A549 (cell line): ENCODE measurements at regions not wholly inside any gene's neighbourhood (a gene's known extent, or its start where the extent isn't known, plus 50 kb on each side); places are given as distances from the start of the nearest gene placed in this dataset.

ENCODE experiments used
- ATAC-seq, 2 experiments: fragments of 200-7000 bp in 1 of 2; fragments of >200 bp in 1 of 2; cut with Nextera tagmentation in 1 of 2; cut with Tn5 transposase in 1 of 2; 3 replicates each; pipeline versions ENCODE4 v1.8.0 to v1.9.1; 2018 to 2020; ENCODE audit warnings: mild to moderate bottlenecking in 1 of 2, moderate library complexity in 1 of 2
- CTCF ChIA-PET: fragments of 300-600 bp; sonication (Branson Sonifier 250); formaldehyde crosslinking; extraction: SDS; loops from one replicate; lab custom pipeline; 2021; ENCODE audit warnings: antibody characterized with exemption, inconsistent platforms; lab: Yijun Ruan, JAX
- POLR2A ChIA-PET: fragments of 350-600 bp; formaldehyde crosslinking; extraction: SDS; loops from one replicate; lab custom pipeline; 2021; ENCODE audit warnings: antibody characterized with exemption, inconsistent platforms; lab: Yijun Ruan, JAX
- DNase-seq, 2 experiments: peaks; one replicate each; pipeline versions ENCODE4 v3.0.0 to v3.0.0-alpha.2; 2011 to 2016; ENCODE audit warnings: low read depth in 1 of 2, low spot score in 1 of 2
- FAIRE-seq: peaks from 2 replicates; lab custom pipeline; 2011; peaks lifted over from hg19 to GRCh38; lab: Jason Lieb, UNC
- H3K27ac ChIP-seq, 2 experiments: fragments of >200 bp; sonication (Bioruptor Twin); formaldehyde crosslinking; 3 replicates each; pipeline ENCODE4 v1.5.1; 2016 to 2017
- H3K4me1 ChIP-seq: fragments of >200 bp; sonication (Bioruptor Twin); formaldehyde crosslinking; 3 replicates; pipeline ENCODE4 v1.6.1; 2016
- H3K4me2 ChIP-seq: fragments of >200 bp; sonication (Bioruptor Twin); formaldehyde crosslinking; 3 replicates; pipeline ENCODE4 v1.6.1; 2016
- H3K4me3 ChIP-seq: fragments of >200 bp; sonication (Bioruptor Twin); formaldehyde crosslinking; 3 replicates; pipeline ENCODE4 v1.5.1; 2016
- H3K9me3 ChIP-seq: fragments of >200 bp; sonication (Bioruptor Twin); formaldehyde crosslinking; 3 replicates; pipeline ENCODE4 v1.6.1; 2016
- BHLHE40 ChIP-seq: IDR thresholded peaks from 2 replicates; pipeline ENCODE4 v1.6.1; 2012; ENCODE audit warnings: low read depth, low read length, inconsistent platforms
- CEBPB ChIP-seq, 2 experiments: fragments of >200 bp in 1 of 2; sonication (Bioruptor Twin) in 1 of 2; formaldehyde crosslinking in 1 of 2; IDR thresholded peaks; 2 replicates each; pipeline ENCODE4 v1.6.1; 2012 to 2016
- EHF ChIP-seq: fragments of 250-450 bp; sonication (Bioruptor Pico); IDR thresholded peaks from 2 replicates; pipeline ENCODE4 v1.5.0; 2020; ENCODE audit warnings: mild to moderate bottlenecking
- FOSB ChIP-seq: fragments of 250-450 bp; sonication (Bioruptor Pico); IDR thresholded peaks from 2 replicates; pipeline ENCODE4 v1.5.0; 2020; ENCODE audit warnings: mild to moderate bottlenecking, moderate library complexity
- FOSL2 ChIP-seq, 2 experiments: fragments of 450-650 bp in 1 of 2; fragments of >200 bp in 1 of 2; sonication (Bioruptor Twin) in 1 of 2; formaldehyde crosslinking; IDR thresholded peaks; 2 replicates each; pipeline versions ENCODE4 v1.5.0 to v1.6.1; 2016 to 2020; ENCODE audit warnings: mild to moderate bottlenecking in 1 of 2, moderate library complexity in 1 of 2
- HOXB5 ChIP-seq: fragments of 250-450 bp; sonication (Bioruptor Pico); IDR thresholded peaks from 2 replicates; pipeline ENCODE4 v1.5.0; 2020; ENCODE audit warnings: mild to moderate bottlenecking, moderate library complexity
- JUN ChIP-seq, 2 experiments: fragments of >200 bp; sonication (Bioruptor Twin); formaldehyde crosslinking; IDR thresholded peaks; 2 replicates in 1 of 2; 3 replicates in 1 of 2; pipeline ENCODE4 v1.6.1; 2016 to 2017
- JUNB ChIP-seq: fragments of >200 bp; sonication (Bioruptor Twin); formaldehyde crosslinking; IDR thresholded peaks from 2 replicates; pipeline ENCODE4 v1.6.1; 2016
- KDM1A ChIP-seq: fragments of 200-600 bp; sonication (generic); IDR thresholded peaks from 2 replicates; pipeline ENCODE4 v1.6.1; 2016; ENCODE audit warnings: low read depth, mild to moderate bottlenecking
- KDM5A ChIP-seq: fragments of 200-600 bp; sonication (generic); IDR thresholded peaks from 2 replicates; pipeline ENCODE4 v1.6.1; 2016; ENCODE audit warnings: antibody characterized with exemption, mild to moderate bottlenecking
- MAZ ChIP-seq: fragments of 150-350 bp; IDR thresholded peaks from 2 replicates; pipeline ENCODE4 v1.6.1; 2014; ENCODE audit warnings: antibody characterized with exemption, low read depth, low read length, borderline replicate concordance
- MYC ChIP-seq: IDR thresholded peaks from 2 replicates; pipeline ENCODE4 v1.6.1; 2012; ENCODE audit warnings: mild to moderate bottlenecking, inconsistent platforms, low read length, improper control_type of control experiment, borderline replicate concordance
- NPAS2 ChIP-seq: fragments of 250-450 bp; sonication (Bioruptor Pico); IDR thresholded peaks from 2 replicates; pipeline ENCODE4 v1.8.0; 2022; ENCODE audit warnings: mild to moderate bottlenecking, moderate library complexity, borderline replicate concordance
- NR3C1 ChIP-seq: fragments of >200 bp; sonication (Bioruptor Twin); formaldehyde crosslinking; IDR thresholded peaks from 3 replicates; pipeline ENCODE4 v1.6.1; 2017
- PHF8 ChIP-seq: fragments of 200-600 bp; sonication (generic); IDR thresholded peaks from 2 replicates; pipeline ENCODE4 v1.6.1; 2016; ENCODE audit warnings: low read depth, mild to moderate bottlenecking, antibody characterized with exemption, moderate library complexity, borderline replicate concordance
- POLR2A ChIP-seq: IDR thresholded peaks from 2 replicates; pipeline ENCODE4 v1.6.1; 2012; ENCODE audit warnings: mild to moderate bottlenecking, low read length
- POLR2AphosphoS2 ChIP-seq: conservative IDR thresholded peaks from 2 replicates; pipeline ENCODE4 v1.6.1; 2012; ENCODE audit warnings: low read length, improper control_type of control experiment, inconsistent platforms
- RAD21 ChIP-seq, 2 experiments: fragments of >200 bp in 1 of 2; sonication (Bioruptor Twin) in 1 of 2; formaldehyde crosslinking in 1 of 2; IDR thresholded peaks in 1 of 2; conservative IDR thresholded peaks in 1 of 2; 2 replicates in 1 of 2; 3 replicates in 1 of 2; pipeline ENCODE4 v1.6.1; 2012 to 2018; ENCODE audit warnings: inconsistent platforms in 1 of 2
- RARB ChIP-seq: fragments of 250-450 bp; sonication (Bioruptor Pico); IDR thresholded peaks from 2 replicates; pipeline ENCODE4 v1.8.0; 2021; ENCODE audit warnings: mild to moderate bottlenecking, moderate library complexity
- RCOR1 ChIP-seq: fragments of 150-350 bp; IDR thresholded peaks from 2 replicates; pipeline ENCODE4 v1.6.1; 2014; ENCODE audit warnings: antibody characterized with exemption, low read length, low read depth
- RNF2 ChIP-seq: fragments of 200-600 bp; sonication (generic); IDR thresholded peaks from 2 replicates; pipeline ENCODE4 v1.6.1; 2016; ENCODE audit warnings: low read depth, mild to moderate bottlenecking, antibody characterized with exemption, moderate library complexity, borderline replicate concordance
- SMC3 ChIP-seq: fragments of >200 bp; sonication (Bioruptor Twin); formaldehyde crosslinking; IDR thresholded peaks from 3 replicates; pipeline ENCODE4 v1.6.1; 2018; ENCODE audit warnings: inconsistent platforms
- TFCP2L1 ChIP-seq: fragments of 250-450 bp; sonication (Bioruptor Pico); IDR thresholded peaks from 2 replicates; pipeline ENCODE4 v1.5.0; 2021; ENCODE audit warnings: mild to moderate bottlenecking
- TP53 ChIP-seq: fragments of 250-450 bp; sonication (Bioruptor Pico); IDR thresholded peaks from 2 replicates; pipeline ENCODE4 v1.5.0; 2021; ENCODE audit warnings: mild to moderate bottlenecking, moderate library complexity
- ZC3H11A ChIP-seq: fragments of 450-650 bp; IDR thresholded peaks from 2 replicates; pipeline ENCODE4 v1.6.1; 2014; ENCODE audit warnings: antibody characterized with exemption, mild to moderate bottlenecking
- ZNF302 ChIP-seq: fragments of 250-450 bp; sonication (Bioruptor Pico); IDR thresholded peaks from 2 replicates; pipeline ENCODE4 v1.9.0; 2021; ENCODE audit warnings: inconsistent platforms, mild to moderate bottlenecking, moderate library complexity
- ZSCAN20 ChIP-seq: fragments of 250-450 bp; sonication (Bioruptor Pico); IDR thresholded peaks from 2 replicates; pipeline ENCODE4 v1.8.0; 2022; ENCODE audit warnings: mild to moderate bottlenecking, moderate library complexity
- WGBS: methylation state at CpG from one replicate; pipeline ENCODE4 v1.1.6; 2017; ENCODE audit errors: missing lambda C conversion rate; 5-methylcytosine and 5-hydroxymethylcytosine counted together
- TF ChIP-seq, protein P1 (sequence below): fragments of 200-600 bp; sonication (generic); IDR thresholded peaks from 2 replicates; pipeline ENCODE4 v1.6.1; 2016; ENCODE audit warnings: antibody characterized with exemption, mild to moderate bottlenecking, moderate library complexity
- TF ChIP-seq, protein P2 (sequence below): IDR thresholded peaks from 2 replicates; pipeline ENCODE4 v1.6.1; 2012; ENCODE audit warnings: low read depth, borderline replicate concordance
- TF ChIP-seq, protein P3 (sequence below): IDR thresholded peaks from 2 replicates; pipeline ENCODE4 v1.6.1; 2012
- TF ChIP-seq, protein P4 (sequence below): fragments of 250-450 bp; sonication (Bioruptor Pico); IDR thresholded peaks from 2 replicates; pipeline ENCODE4 v1.5.0; 2021; ENCODE audit warnings: mild to moderate bottlenecking, moderate library complexity, borderline replicate concordance
- TF ChIP-seq, protein P5 (sequence below): fragments of 450-650 bp; IDR thresholded peaks from 2 replicates; pipeline ENCODE4 v1.6.1; 2014; ENCODE audit warnings: antibody characterized with exemption
- TF ChIP-seq, protein P6 (sequence below): fragments of >200 bp; sonication (Bioruptor Twin); formaldehyde crosslinking; IDR thresholded peaks from 3 replicates; pipeline ENCODE4 v1.5.1; 2016
- TF ChIP-seq, protein P7 (sequence below): fragments of >200 bp; sonication (Bioruptor Twin); formaldehyde crosslinking; IDR thresholded peaks from 2 replicates; pipeline ENCODE4 v1.6.1; 2016

DNA sequence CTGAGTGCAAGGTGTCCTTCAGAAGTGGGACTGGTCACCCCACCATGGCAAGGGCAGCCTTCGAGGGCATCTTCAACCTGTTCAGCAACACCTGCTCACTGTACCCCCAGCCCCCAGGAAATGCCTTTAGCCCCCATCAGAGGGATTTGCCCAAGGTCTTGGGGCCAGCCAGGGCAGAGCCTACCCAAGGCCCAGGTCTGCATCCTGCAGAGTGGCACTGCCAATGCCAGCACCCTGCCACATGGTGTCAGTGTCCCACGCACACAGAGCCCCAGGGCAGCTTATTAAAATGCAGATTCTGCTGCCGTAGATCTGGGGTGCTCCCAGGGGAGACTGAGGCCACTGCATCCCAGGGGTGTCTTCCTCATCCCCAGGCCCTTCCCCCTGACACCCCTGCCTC is 106.2 kb upstream of the KCTD7 start:
- no peak for FAIRE-seq
- H3K4me3 ChIP-seq, result no peak overlapping the region
- POLR2A ChIA-PET, result no interaction called here
- CTCF ChIA-PET, result interaction anchor here (0.8 to 1.0 kb wide), 2 partner anchors 13 to 492 kb away, joined by 3 to 4 read pairs; no protein-coding TSS in a partner anchor
- H3K27ac ChIP-seq, result no peak overlapping the region
- H3K9me3 ChIP-seq, result no peaks in the 10 kb centered on the region
- 65% methylated on average over 3 of the region's 3 CpGs for WGBS
- TF ChIP-seq FOSL2 (IDR thresholded peaks at IDR 0.05), result no peak
- TF ChIP-seq FOSL2 (CRISPR knock-in tag; IDR thresholded peaks at IDR 0.05), result no peak
- no peak for TF ChIP-seq ZSCAN20 (CRISPR knock-in tag)
- TF ChIP-seq MYC, result no peak
- TF ChIP-seq RNF2, result no peak
- TF ChIP-seq FOSB (CRISPR knock-in tag), result no peak
- no peak for TF ChIP-seq JUN (IDR thresholded peaks at IDR 0.05)
- no peak for TF ChIP-seq KDM1A
- TF ChIP-seq, protein P1, sequence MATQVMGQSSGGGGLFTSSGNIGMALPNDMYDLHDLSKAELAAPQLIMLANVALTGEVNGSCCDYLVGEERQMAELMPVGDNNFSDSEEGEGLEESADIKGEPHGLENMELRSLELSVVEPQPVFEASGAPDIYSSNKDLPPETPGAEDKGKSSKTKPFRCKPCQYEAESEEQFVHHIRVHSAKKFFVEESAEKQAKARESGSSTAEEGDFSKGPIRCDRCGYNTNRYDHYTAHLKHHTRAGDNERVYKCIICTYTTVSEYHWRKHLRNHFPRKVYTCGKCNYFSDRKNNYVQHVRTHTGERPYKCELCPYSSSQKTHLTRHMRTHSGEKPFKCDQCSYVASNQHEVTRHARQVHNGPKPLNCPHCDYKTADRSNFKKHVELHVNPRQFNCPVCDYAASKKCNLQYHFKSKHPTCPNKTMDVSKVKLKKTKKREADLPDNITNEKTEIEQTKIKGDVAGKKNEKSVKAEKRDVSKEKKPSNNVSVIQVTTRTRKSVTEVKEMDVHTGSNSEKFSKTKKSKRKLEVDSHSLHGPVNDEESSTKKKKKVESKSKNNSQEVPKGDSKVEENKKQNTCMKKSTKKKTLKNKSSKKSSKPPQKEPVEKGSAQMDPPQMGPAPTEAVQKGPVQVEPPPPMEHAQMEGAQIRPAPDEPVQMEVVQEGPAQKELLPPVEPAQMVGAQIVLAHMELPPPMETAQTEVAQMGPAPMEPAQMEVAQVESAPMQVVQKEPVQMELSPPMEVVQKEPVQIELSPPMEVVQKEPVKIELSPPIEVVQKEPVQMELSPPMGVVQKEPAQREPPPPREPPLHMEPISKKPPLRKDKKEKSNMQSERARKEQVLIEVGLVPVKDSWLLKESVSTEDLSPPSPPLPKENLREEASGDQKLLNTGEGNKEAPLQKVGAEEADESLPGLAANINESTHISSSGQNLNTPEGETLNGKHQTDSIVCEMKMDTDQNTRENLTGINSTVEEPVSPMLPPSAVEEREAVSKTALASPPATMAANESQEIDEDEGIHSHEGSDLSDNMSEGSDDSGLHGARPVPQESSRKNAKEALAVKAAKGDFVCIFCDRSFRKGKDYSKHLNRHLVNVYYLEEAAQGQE, result no peak
- no peak for TF ChIP-seq EHF
- TF ChIP-seq RCOR1, result no peak
- TF ChIP-seq BHLHE40, result no peak
- TF ChIP-seq RARB (CRISPR knock-in tag), result no peak
- TF ChIP-seq RAD21 (conservative IDR thresholded peaks at IDR 0.05 in 1 of 2, IDR thresholded peaks at IDR 0.05 in 1 of 2), result peak; percentile 38 to 50; a peak in 3 of 5 replicates
- no peak for TF ChIP-seq TFCP2L1
- TF ChIP-seq NPAS2 (CRISPR knock-in tag), result no peak
- TF ChIP-seq, protein P2, sequence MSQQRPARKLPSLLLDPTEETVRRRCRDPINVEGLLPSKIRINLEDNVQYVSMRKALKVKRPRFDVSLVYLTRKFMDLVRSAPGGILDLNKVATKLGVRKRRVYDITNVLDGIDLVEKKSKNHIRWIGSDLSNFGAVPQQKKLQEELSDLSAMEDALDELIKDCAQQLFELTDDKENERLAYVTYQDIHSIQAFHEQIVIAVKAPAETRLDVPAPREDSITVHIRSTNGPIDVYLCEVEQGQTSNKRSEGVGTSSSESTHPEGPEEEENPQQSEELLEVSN, result no peak
- no peak for TF ChIP-seq ZC3H11A
- TF ChIP-seq, protein P3, sequence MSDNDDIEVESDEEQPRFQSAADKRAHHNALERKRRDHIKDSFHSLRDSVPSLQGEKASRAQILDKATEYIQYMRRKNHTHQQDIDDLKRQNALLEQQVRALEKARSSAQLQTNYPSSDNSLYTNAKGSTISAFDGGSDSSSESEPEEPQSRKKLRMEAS, result no peak
- TF ChIP-seq SMC3, result peak; percentile 25; the same call in 1 of the 3 replicates
- TF ChIP-seq MAZ, result no peak
- no peak for TF ChIP-seq HOXB5 (CRISPR knock-in tag)
- TF ChIP-seq, protein P4, sequence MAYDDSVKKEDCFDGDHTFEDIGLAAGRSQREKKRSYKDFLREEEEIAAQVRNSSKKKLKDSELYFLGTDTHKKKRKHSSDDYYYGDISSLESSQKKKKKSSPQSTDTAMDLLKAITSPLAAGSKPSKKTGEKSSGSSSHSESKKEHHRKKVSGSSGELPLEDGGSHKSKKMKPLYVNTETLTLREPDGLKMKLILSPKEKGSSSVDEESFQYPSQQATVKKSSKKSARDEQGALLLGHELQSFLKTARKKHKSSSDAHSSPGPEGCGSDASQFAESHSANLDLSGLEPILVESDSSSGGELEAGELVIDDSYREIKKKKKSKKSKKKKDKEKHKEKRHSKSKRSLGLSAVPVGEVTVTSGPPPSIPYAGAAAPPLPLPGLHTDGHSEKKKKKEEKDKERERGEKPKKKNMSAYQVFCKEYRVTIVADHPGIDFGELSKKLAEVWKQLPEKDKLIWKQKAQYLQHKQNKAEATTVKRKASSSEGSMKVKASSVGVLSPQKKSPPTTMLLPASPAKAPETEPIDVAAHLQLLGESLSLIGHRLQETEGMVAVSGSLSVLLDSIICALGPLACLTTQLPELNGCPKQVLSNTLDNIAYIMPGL (CRISPR knock-in tag), result no peak
- TF ChIP-seq, protein P5, sequence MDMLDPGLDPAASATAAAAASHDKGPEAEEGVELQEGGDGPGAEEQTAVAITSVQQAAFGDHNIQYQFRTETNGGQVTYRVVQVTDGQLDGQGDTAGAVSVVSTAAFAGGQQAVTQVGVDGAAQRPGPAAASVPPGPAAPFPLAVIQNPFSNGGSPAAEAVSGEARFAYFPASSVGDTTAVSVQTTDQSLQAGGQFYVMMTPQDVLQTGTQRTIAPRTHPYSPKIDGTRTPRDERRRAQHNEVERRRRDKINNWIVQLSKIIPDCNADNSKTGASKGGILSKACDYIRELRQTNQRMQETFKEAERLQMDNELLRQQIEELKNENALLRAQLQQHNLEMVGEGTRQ, result no peak
- 0 out of 2 replicates have a peak, but pooled peaks have one; percentile 35 for TF ChIP-seq POLR2AphosphoS2
- no peak for TF ChIP-seq CEBPB (IDR thresholded peaks at IDR 0.05)
- TF ChIP-seq, protein P6, sequence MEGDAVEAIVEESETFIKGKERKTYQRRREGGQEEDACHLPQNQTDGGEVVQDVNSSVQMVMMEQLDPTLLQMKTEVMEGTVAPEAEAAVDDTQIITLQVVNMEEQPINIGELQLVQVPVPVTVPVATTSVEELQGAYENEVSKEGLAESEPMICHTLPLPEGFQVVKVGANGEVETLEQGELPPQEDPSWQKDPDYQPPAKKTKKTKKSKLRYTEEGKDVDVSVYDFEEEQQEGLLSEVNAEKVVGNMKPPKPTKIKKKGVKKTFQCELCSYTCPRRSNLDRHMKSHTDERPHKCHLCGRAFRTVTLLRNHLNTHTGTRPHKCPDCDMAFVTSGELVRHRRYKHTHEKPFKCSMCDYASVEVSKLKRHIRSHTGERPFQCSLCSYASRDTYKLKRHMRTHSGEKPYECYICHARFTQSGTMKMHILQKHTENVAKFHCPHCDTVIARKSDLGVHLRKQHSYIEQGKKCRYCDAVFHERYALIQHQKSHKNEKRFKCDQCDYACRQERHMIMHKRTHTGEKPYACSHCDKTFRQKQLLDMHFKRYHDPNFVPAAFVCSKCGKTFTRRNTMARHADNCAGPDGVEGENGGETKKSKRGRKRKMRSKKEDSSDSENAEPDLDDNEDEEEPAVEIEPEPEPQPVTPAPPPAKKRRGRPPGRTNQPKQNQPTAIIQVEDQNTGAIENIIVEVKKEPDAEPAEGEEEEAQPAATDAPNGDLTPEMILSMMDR, result peak; percentile 31
- TF ChIP-seq NR3C1, result no peak
- TF ChIP-seq PHF8, result no peak
- TF ChIP-seq TP53, result no peak
- no peak for TF ChIP-seq ZNF302 (CRISPR knock-in tag)
- TF ChIP-seq, protein P7, sequence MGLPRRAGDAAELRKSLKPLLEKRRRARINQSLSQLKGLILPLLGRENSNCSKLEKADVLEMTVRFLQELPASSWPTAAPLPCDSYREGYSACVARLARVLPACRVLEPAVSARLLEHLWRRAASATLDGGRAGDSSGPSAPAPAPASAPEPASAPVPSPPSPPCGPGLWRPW, result no peak
- no peak for TF ChIP-seq POLR2A
- no peak for TF ChIP-seq JUNB
- no peak for TF ChIP-seq KDM5A
- TF ChIP-seq, all 56 proteins: peak for 4
- ATAC-seq (peak; percentile 75 to 80), DNase-seq (peak in 1 of 2 experiments; percentile 41)
- no peak overlapping the region for H3K4me2 ChIP-seq
- H3K4me1 ChIP-seq, result no peaks in the 10 kb centered on the region
